HepG2 (cell line): ENCODE measurements at regions not wholly inside any gene's neighbourhood (a gene's known extent, or its start where the extent isn't known, plus 50 kb on each side); places are given as distances from the start of the nearest gene placed in this dataset.
A peak's percentile ranks its signal among the peaks of the same experiment; 100 is the strongest.

Experiments used
- HDAC2 ChIP-seq: sonication (generic); formaldehyde crosslinking; IDR thresholded peaks from 2 replicates; pipeline ENCODE4 v1.4.0; 2020; ENCODE audit warnings: missing genetic modification reagents
- KDM1A ChIP-seq: IDR thresholded peaks from 2 replicates; pipeline ENCODE4 v1.6.1; 2016; ENCODE audit warnings: missing compliant biosample characterization
- PAX8 ChIP-seq: sonication (generic); formaldehyde crosslinking; IDR thresholded peaks from 2 replicates; pipeline ENCODE4 v1.8.0; 2022; ENCODE audit warnings: mild to moderate bottlenecking, missing genetic modification reagents, borderline replicate concordance
- RBM39 ChIP-seq: fragments of 200-400 bp; formaldehyde crosslinking; IDR thresholded peaks from one replicate; pipeline ENCODE4 v1.6.1; 2018; ENCODE audit warnings: antibody characterized with exemption, mild to moderate bottlenecking, low read depth, low read length; ENCODE audit not compliant: poor library complexity, severe bottlenecking
- TCF7 ChIP-seq: sonication (generic); IDR thresholded peaks from 2 replicates; pipeline ENCODE4 v1.6.1; 2016; ENCODE audit warnings: antibody characterized with exemption, low read depth
- ZBTB7A ChIP-seq: sonication (generic); formaldehyde crosslinking; IDR thresholded peaks from 2 replicates; pipeline ENCODE4 v1.8.0; 2022; ENCODE audit warnings: mild to moderate bottlenecking, missing genetic modification reagents
- ZFP36L1 ChIP-seq: sonication (generic); formaldehyde crosslinking; IDR thresholded peaks from 2 replicates; pipeline ENCODE4 v1.8.0; 2022; ENCODE audit warnings: mild to moderate bottlenecking, missing genetic modification reagents, moderate library complexity
- ZNF17 ChIP-seq: sonication (generic); formaldehyde crosslinking; IDR thresholded peaks from 2 replicates; pipeline ENCODE4 v1.5.0; 2020; ENCODE audit warnings: mild to moderate bottlenecking, missing genetic modification reagents
- TF ChIP-seq, protein P1 (sequence below): sonication (generic); IDR thresholded peaks from 2 replicates; pipeline ENCODE4 v1.6.1; 2016; ENCODE audit warnings: low read depth, borderline replicate concordance
- TF ChIP-seq, protein P2 (sequence below): sonication (generic); formaldehyde crosslinking; IDR thresholded peaks from 2 replicates; pipeline ENCODE4 v1.4.0; 2020; ENCODE audit warnings: missing genetic modification reagents
- TF ChIP-seq, protein P3 (sequence below): IDR thresholded peaks from 2 replicates; pipeline ENCODE4 v1.4.0; 2020; ENCODE audit warnings: mild to moderate bottlenecking, missing genetic modification reagents
- TF ChIP-seq, protein P4 (sequence below): IDR thresholded peaks from 2 replicates; pipeline ENCODE4 v1.6.1; 2016; ENCODE audit warnings: control low read depth
- TF ChIP-seq, protein P5 (sequence below): sonication (generic); formaldehyde crosslinking; IDR thresholded peaks from 2 replicates; pipeline ENCODE4 v1.4.0; 2020; ENCODE audit warnings: low read depth, mild to moderate bottlenecking, missing genetic modification reagents
- TF ChIP-seq, protein P6 (sequence below): sonication (generic); formaldehyde crosslinking; conservative IDR thresholded peaks from 2 replicates; pipeline ENCODE4 v1.5.0; 2020; ENCODE audit warnings: missing genetic modification reagents
- TF ChIP-seq, protein P7 (sequence below): sonication (generic); formaldehyde crosslinking; IDR thresholded peaks from 2 replicates; pipeline ENCODE4 v1.8.1; 2023; ENCODE audit warnings: mild to moderate bottlenecking, missing genetic modification reagents

DNA sequence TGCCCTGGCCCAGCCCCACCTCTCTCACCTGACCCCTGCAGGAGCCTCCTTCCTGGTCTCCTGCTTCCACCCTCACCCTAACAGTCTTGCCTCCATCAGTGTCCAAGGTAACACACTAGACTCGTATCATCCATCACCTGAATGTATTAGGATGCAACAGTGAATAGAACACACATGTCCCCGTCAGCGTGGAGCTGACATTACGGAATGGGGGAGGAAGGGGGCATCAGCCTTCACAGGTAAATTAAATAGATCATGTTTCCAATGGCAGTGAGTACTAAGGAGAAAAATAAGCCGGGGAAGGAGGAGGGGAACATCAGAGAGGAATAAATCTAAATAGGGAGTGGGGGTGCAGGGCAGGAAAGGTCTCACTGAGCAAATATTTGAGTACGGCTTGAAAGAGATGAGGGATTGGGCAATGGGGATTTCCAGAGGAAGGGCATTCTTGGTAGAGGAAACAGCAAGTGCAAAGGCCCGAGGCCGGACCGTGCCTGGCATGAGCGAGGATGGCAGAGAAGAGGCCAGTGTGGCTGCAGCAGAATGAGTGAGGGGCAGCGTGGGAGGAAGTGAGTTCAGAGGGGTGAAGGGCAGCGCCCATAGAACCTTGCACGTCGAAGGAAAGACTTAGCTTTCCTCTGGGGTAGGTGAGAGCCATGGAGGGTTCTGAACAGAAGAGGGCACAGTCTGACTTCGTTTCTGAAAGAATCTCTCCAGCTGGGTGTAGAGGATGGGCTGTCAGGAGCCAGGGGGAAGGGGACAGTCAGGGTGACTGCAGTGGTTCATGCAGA is 110.1 kb upstream of the PTPN1 start (continued):
- TF ChIP-seq KDM1A (CRISPR knock-in tag) (peak; percentile 96), PAX8 (CRISPR knock-in tag) (0 out of 2 replicates have a peak, but pooled peaks have one; percentile 73), ZFP36L1 (0 out of 2 replicates have a peak, but pooled peaks have one; percentile 80), ZNF17 (no peak), HDAC2 (CRISPR knock-in tag) (peak; percentile 99), RBM39 (no peak), ZBTB7A (peak; percentile 86), TCF7 (peak; percentile 99)
- TF ChIP-seq, protein P1, sequence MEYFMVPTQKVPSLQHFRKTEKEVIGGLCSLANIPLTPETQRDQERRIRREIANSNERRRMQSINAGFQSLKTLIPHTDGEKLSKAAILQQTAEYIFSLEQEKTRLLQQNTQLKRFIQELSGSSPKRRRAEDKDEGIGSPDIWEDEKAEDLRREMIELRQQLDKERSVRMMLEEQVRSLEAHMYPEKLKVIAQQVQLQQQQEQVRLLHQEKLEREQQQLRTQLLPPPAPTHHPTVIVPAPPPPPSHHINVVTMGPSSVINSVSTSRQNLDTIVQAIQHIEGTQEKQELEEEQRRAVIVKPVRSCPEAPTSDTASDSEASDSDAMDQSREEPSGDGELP, result peak; percentile 75; the same call in 1 of the 2 replicates
- TF ChIP-seq, protein P2, sequence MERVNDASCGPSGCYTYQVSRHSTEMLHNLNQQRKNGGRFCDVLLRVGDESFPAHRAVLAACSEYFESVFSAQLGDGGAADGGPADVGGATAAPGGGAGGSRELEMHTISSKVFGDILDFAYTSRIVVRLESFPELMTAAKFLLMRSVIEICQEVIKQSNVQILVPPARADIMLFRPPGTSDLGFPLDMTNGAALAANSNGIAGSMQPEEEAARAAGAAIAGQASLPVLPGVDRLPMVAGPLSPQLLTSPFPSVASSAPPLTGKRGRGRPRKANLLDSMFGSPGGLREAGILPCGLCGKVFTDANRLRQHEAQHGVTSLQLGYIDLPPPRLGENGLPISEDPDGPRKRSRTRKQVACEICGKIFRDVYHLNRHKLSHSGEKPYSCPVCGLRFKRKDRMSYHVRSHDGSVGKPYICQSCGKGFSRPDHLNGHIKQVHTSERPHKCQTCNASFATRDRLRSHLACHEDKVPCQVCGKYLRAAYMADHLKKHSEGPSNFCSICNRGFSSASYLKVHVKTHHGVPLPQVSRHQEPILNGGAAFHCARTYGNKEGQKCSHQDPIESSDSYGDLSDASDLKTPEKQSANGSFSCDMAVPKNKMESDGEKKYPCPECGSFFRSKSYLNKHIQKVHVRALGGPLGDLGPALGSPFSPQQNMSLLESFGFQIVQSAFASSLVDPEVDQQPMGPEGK (CRISPR knock-in tag), result peak; percentile 98
- TF ChIP-seq, protein P3, sequence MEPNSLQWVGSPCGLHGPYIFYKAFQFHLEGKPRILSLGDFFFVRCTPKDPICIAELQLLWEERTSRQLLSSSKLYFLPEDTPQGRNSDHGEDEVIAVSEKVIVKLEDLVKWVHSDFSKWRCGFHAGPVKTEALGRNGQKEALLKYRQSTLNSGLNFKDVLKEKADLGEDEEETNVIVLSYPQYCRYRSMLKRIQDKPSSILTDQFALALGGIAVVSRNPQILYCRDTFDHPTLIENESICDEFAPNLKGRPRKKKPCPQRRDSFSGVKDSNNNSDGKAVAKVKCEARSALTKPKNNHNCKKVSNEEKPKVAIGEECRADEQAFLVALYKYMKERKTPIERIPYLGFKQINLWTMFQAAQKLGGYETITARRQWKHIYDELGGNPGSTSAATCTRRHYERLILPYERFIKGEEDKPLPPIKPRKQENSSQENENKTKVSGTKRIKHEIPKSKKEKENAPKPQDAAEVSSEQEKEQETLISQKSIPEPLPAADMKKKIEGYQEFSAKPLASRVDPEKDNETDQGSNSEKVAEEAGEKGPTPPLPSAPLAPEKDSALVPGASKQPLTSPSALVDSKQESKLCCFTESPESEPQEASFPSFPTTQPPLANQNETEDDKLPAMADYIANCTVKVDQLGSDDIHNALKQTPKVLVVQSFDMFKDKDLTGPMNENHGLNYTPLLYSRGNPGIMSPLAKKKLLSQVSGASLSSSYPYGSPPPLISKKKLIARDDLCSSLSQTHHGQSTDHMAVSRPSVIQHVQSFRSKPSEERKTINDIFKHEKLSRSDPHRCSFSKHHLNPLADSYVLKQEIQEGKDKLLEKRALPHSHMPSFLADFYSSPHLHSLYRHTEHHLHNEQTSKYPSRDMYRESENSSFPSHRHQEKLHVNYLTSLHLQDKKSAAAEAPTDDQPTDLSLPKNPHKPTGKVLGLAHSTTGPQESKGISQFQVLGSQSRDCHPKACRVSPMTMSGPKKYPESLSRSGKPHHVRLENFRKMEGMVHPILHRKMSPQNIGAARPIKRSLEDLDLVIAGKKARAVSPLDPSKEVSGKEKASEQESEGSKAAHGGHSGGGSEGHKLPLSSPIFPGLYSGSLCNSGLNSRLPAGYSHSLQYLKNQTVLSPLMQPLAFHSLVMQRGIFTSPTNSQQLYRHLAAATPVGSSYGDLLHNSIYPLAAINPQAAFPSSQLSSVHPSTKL, result peak; percentile 99
- TF ChIP-seq, protein P4, sequence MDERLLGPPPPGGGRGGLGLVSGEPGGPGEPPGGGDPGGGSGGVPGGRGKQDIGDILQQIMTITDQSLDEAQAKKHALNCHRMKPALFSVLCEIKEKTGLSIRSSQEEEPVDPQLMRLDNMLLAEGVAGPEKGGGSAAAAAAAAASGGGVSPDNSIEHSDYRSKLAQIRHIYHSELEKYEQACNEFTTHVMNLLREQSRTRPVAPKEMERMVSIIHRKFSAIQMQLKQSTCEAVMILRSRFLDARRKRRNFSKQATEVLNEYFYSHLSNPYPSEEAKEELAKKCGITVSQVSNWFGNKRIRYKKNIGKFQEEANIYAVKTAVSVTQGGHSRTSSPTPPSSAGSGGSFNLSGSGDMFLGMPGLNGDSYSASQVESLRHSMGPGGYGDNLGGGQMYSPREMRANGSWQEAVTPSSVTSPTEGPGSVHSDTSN (CRISPR knock-in tag), result no peak
- TF ChIP-seq, protein P5, sequence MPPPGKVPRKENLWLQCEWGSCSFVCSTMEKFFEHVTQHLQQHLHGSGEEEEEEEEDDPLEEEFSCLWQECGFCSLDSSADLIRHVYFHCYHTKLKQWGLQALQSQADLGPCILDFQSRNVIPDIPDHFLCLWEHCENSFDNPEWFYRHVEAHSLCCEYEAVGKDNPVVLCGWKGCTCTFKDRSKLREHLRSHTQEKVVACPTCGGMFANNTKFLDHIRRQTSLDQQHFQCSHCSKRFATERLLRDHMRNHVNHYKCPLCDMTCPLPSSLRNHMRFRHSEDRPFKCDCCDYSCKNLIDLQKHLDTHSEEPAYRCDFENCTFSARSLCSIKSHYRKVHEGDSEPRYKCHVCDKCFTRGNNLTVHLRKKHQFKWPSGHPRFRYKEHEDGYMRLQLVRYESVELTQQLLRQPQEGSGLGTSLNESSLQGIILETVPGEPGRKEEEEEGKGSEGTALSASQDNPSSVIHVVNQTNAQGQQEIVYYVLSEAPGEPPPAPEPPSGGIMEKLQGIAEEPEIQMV (CRISPR knock-in tag), result peak; percentile 95
- TF ChIP-seq, protein P6, sequence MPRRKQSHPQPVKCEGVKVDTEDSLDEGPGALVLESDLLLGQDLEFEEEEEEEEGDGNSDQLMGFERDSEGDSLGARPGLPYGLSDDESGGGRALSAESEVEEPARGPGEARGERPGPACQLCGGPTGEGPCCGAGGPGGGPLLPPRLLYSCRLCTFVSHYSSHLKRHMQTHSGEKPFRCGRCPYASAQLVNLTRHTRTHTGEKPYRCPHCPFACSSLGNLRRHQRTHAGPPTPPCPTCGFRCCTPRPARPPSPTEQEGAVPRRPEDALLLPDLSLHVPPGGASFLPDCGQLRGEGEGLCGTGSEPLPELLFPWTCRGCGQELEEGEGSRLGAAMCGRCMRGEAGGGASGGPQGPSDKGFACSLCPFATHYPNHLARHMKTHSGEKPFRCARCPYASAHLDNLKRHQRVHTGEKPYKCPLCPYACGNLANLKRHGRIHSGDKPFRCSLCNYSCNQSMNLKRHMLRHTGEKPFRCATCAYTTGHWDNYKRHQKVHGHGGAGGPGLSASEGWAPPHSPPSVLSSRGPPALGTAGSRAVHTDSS (CRISPR knock-in tag), result no peak
- TF ChIP-seq, protein P7, sequence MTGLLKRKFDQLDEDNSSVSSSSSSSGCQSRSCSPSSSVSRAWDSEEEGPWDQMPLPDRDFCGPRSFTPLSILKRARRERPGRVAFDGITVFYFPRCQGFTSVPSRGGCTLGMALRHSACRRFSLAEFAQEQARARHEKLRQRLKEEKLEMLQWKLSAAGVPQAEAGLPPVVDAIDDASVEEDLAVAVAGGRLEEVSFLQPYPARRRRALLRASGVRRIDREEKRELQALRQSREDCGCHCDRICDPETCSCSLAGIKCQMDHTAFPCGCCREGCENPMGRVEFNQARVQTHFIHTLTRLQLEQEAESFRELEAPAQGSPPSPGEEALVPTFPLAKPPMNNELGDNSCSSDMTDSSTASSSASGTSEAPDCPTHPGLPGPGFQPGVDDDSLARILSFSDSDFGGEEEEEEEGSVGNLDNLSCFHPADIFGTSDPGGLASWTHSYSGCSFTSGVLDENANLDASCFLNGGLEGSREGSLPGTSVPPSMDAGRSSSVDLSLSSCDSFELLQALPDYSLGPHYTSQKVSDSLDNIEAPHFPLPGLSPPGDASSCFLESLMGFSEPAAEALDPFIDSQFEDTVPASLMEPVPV (CRISPR knock-in tag), result peak; percentile 42; the same call in 1 of the 2 replicates
